ENCODE measurements at regions not wholly inside any gene's neighbourhood (a gene's known extent, or its start where the extent isn't known, plus 50 kb on each side); places are given as distances from the start of the nearest gene placed in this dataset.

DNA sequence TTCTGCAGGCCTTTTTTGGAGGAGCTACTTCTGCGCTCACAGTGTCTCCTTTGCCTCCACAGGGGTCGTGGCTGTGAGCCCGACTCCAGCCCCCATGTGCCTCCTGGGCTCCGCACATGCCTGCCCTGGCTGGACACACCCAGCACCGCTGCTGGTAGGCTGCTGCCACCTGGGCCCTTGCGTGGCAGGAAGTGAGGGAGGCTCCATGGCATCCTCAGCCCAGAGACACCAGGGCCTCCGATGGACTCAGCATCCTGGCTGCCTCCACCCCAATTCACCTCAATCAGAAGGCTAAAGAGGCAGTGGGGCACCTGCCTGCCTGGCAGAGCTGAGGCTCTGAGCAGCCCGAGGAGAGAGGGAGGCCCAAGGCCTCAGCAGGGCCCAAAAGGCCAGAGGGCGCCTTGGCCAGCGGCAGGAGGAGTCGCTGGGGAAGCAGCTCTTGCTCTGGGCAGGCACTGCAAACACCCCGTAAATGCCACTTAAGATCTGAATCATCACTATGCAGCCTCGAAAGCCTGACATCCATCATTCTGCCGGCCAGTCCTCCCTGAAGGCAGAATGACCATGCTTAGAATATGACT is 68.3 kb upstream of the OTOS start:
- Histone ChIP-seq H2BK12ac (ENCODE audit: low read depth, low read length) (no peak overlapping the region), H3K79me2 (ENCODE audit: control insufficient read depth in 1 of 2, insufficient read depth in 2 of 2, low read length in 2 of 2) (no peaks in the 10 kb centered on the region), H3K27me3 (replicated peaks in 1 of 4; ENCODE audit: control insufficient read depth in 3 of 4, extremely low read depth in 1 of 4, insufficient read depth in 3 of 4, low read length in 3 of 4) (no peaks in the 10 kb centered on the region), H4K20me1 (replicated peaks in 1 of 2; ENCODE audit: control insufficient read depth in 1 of 2, insufficient read depth in 2 of 2, low read length in 2 of 2) (no peaks in the 10 kb centered on the region), H3K23ac (ENCODE audit: insufficient read length) (no peak overlapping the region), H3K14ac (ENCODE audit: insufficient read length) (no peak overlapping the region), H3K23me2 (ENCODE audit: low read depth, low read length) (no peaks in the 10 kb centered on the region), H3K27ac (ENCODE audit: low read depth, low read length) (no peak overlapping the region), H3K18ac (ENCODE audit: extremely low read depth, low read length) (no peak overlapping the region), H2BK5ac (ENCODE audit: low read depth, low read length) (no peak overlapping the region), H2BK120ac (replicated peaks; ENCODE audit: low read depth, low read length) (no peak overlapping the region), H2AFZ (ENCODE audit: low read length) (no peak overlapping the region), H3K4me1 (replicated peaks in 1 of 4; ENCODE audit: control insufficient read depth in 3 of 4, insufficient read depth in 4 of 4, low read length in 3 of 4) (peaks cover 5 to 14% (median 7%) of the 10 kb centered on the region in 4 experiments), H3K4ac (replicated peaks; ENCODE audit: insufficient read length, low read depth, low read length) (no peak overlapping the region), H3K9me3 (ENCODE audit: insufficient read depth in 2 of 2, low read depth in 1 of 2, low read length in 1 of 2) (no peaks in the 10 kb centered on the region), H3K36me3 (ENCODE audit: control insufficient read depth in 2 of 4, insufficient read depth in 4 of 4, low read length in 3 of 4) (no peaks in the 10 kb centered on the region), H3K4me3 (ENCODE audit: extremely low read depth in 1 of 4, insufficient read depth in 2 of 4, low read depth in 3 of 4, low read length in 4 of 4) (no peak overlapping the region), H4K5ac (ENCODE audit: insufficient read length, low read depth, low read length) (no peak overlapping the region), H3K56ac (replicated peaks; ENCODE audit: insufficient read length, low read depth, low read length) (no peak overlapping the region), H2AK5ac (ENCODE audit: low read depth, low read length) (no peak overlapping the region), H2BK20ac (ENCODE audit: low read length) (no peak overlapping the region), H3K9ac (replicated peaks in 1 of 4; ENCODE audit: extremely low read depth in 1 of 4, low read depth in 3 of 4, low read length in 3 of 4) (no peak overlapping the region), H4K8ac (ENCODE audit: extremely low read depth, insufficient read depth, low read length) (no peak overlapping the region), H3K4me2 (ENCODE audit: insufficient read depth in 1 of 2, low read depth in 2 of 2, low read length in 2 of 2) (no peak overlapping the region), H3K79me1 (ENCODE audit: low read depth, low read length) (no peaks in the 10 kb centered on the region), H4K91ac (replicated peaks; ENCODE audit: insufficient read length, low read length) (no peak overlapping the region), H2BK15ac (ENCODE audit: low read length) (no peak overlapping the region)
- no peak for FAIRE-seq
- ChIA-PET CTCF (ENCODE audit: partially characterized antibody) (no interaction called here), POLR2A (ENCODE audit: partially characterized antibody) (no interaction called here)
- DNase-seq (ENCODE audit: low read depth in 1 of 2, low spot score in 2 of 2), result no peak
- no peak for TF ChIP-seq ASH2L (IDR thresholded peaks at IDR 0.05; ENCODE audit: low read length)
- no peak for TF ChIP-seq HDAC2 (IDR thresholded peaks at IDR 0.05; ENCODE audit: borderline replicate concordance in 1 of 2, low read depth in 2 of 2, low read length in 2 of 2)
- 91% methylated on average over 12 of the region's 14 CpGs; no CpG with 5 or more reads in 1 of the 2 experiments for WGBS, 2 experiments (ENCODE audit: extremely low coverage in 1 of 2, insufficient coverage in 1 of 2, insufficient read length in 1 of 2, insufficient replicate concordance in 2 of 2, low coverage in 1 of 2, low lambda C conversion rate in 2 of 2, missing lambda C conversion rate in 1 of 2)

All from H1 (cell line).